SK-N-SH (cell line): ENCODE measurements at regions not wholly inside any gene's neighbourhood (a gene's known extent, or its start where the extent isn't known, plus 50 kb on each side); places are given as distances from the start of the nearest gene placed in this dataset.

Source experiments
- CTCF ChIA-PET: fragments of 300-600, 350-600 bp; formaldehyde crosslinking; extraction: SDS; loops from one replicate; lab custom pipeline; 2021; lab: Yijun Ruan, JAX
- POLR2A ChIA-PET: fragments of 350-600 bp; sonication (Branson Sonifier 250); formaldehyde crosslinking; extraction: SDS; loops from one replicate; lab custom pipeline; 2020; ENCODE audit warnings: antibody characterized with exemption, inconsistent platforms; lab: Yijun Ruan, JAX
- DNase-seq: peaks from one replicate; pipeline ENCODE4 v3.0.0; 2012
- H2AFZ ChIP-seq: fragments of 200-600 bp; sonication (generic); 2 replicates; pipeline ENCODE4 v1.8.1; 2016; ENCODE audit warnings: antibody characterized with exemption, mild to moderate bottlenecking, low read depth
- H3F3A ChIP-seq: fragments of 200-600 bp; sonication (generic); replicated peaks from 2 replicates; pipeline ENCODE3; 2016; ENCODE audit warnings: antibody characterized with exemption, mild to moderate bottlenecking; ENCODE audit not compliant: insufficient read depth
- H3K27ac ChIP-seq, 2 experiments: fragments of 200-500 bp in 1 of 2; fragments of 200-600 bp in 1 of 2; sonication (Bioruptor generic) in 1 of 2; sonication (generic), shearing (Covaris generic) in 1 of 2; 2 replicates each; pipeline versions ENCODE4 v1.5.1 to v1.6.1; 2014 to 2016; ENCODE audit warnings: low read depth in 2 of 2, inconsistent platforms in 1 of 2, low read length in 1 of 2, mild to moderate bottlenecking in 1 of 2, mixed read lengths in 1 of 2
- H3K27me3 ChIP-seq: fragments of 200-600 bp; sonication (generic), shearing (Covaris generic); 2 replicates; pipeline ENCODE4 v1.6.1; 2016; ENCODE audit warnings: mixed run types; ENCODE audit not compliant: insufficient read depth
- H3K36me3 ChIP-seq, 2 experiments: fragments of 200-500 bp in 1 of 2; fragments of 200-600 bp in 1 of 2; sonication (Bioruptor generic) in 1 of 2; sonication (generic) in 1 of 2; replicated peaks in 1 of 2; 2 replicates each; pipeline versions ENCODE3 to v1.5.1; 2014 to 2016; ENCODE audit warnings: low read length in 1 of 2, mild to moderate bottlenecking in 1 of 2; ENCODE audit not compliant: insufficient read depth in 2 of 2, control insufficient read depth in 1 of 2
- H3K4me1 ChIP-seq, 2 experiments: fragments of 200-500 bp in 1 of 2; fragments of 200-600 bp in 1 of 2; sonication (Bioruptor generic) in 1 of 2; sonication (generic), shearing (Covaris generic) in 1 of 2; 2 replicates each; pipeline versions ENCODE4 v1.5.1 to v1.6.1; 2014 to 2016; ENCODE audit warnings: low read depth in 1 of 2, low read length in 1 of 2, mixed run types in 1 of 2; ENCODE audit not compliant: insufficient read depth in 2 of 2, control insufficient read depth in 1 of 2
- H3K4me2 ChIP-seq: fragments of 200-600 bp; sonication (generic), shearing (Covaris generic); 2 replicates; pipeline ENCODE4 v1.6.1; 2017; ENCODE audit warnings: mixed run types
- H3K4me3 ChIP-seq, 2 experiments: fragments of 200-500 bp in 1 of 2; fragments of 200-600 bp in 1 of 2; sonication (Bioruptor generic) in 1 of 2; sonication (generic), shearing (Covaris generic) in 1 of 2; 2 replicates each; pipeline versions ENCODE4 v1.5.1 to v1.8.1; 2014 to 2016; ENCODE audit warnings: low read depth in 2 of 2, inconsistent platforms in 1 of 2, low read length in 1 of 2, mild to moderate bottlenecking in 1 of 2, mixed read lengths in 1 of 2, moderate library complexity in 1 of 2
- H3K79me2 ChIP-seq: fragments of 200-600 bp; sonication (generic); 2 replicates; pipeline ENCODE4 v1.8.1; 2017; ENCODE audit warnings: mild to moderate bottlenecking; ENCODE audit not compliant: insufficient read depth
- H3K9ac ChIP-seq: fragments of 200-600 bp; sonication (generic); 2 replicates; pipeline ENCODE4 v1.6.1; 2017; ENCODE audit warnings: mixed run types
- H3K9me2 ChIP-seq: fragments of 200-600 bp; sonication (generic); 2 replicates; pipeline ENCODE4 v1.6.1; 2017; ENCODE audit warnings: mixed run types
- H3K9me3 ChIP-seq: fragments of 200-600 bp; sonication (generic); 2 replicates; pipeline ENCODE4 v1.6.1; 2017; ENCODE audit warnings: mixed run types, mild to moderate bottlenecking, moderate library complexity
- H4K20me1 ChIP-seq: fragments of 200-600 bp; sonication (generic); 2 replicates; pipeline ENCODE4 v1.6.1; 2017; ENCODE audit warnings: mild to moderate bottlenecking, mixed run types; ENCODE audit not compliant: insufficient read depth
- MXI1 ChIP-seq: IDR thresholded peaks from 2 replicates; pipeline ENCODE4 v1.6.1; 2012; ENCODE audit warnings: mild to moderate bottlenecking, low read depth, low read length, improper control_type of control experiment
- SMC3 ChIP-seq: IDR thresholded peaks from 2 replicates; pipeline ENCODE4 v1.6.1; 2012; ENCODE audit warnings: low read depth, low read length, improper control_type of control experiment
- TAF1 ChIP-seq: IDR thresholded peaks from 2 replicates; pipeline ENCODE4 v1.6.1; 2012; ENCODE audit warnings: low read depth, mild to moderate bottlenecking, low read length, moderate library complexity, borderline replicate concordance
- YY1 ChIP-seq: IDR thresholded peaks from 2 replicates; pipeline ENCODE4 v1.4.0; 2012; ENCODE audit warnings: low read depth, mild to moderate bottlenecking
- WGBS: methylation state at CpG from one replicate; pipeline ENCODE4 v1.1.6; 2017; ENCODE audit warnings: low lambda C conversion rate; 5-methylcytosine and 5-hydroxymethylcytosine counted together
- TF ChIP-seq, protein P1 (sequence below): IDR thresholded peaks from 2 replicates; pipeline ENCODE4; 2012
- TF ChIP-seq, protein P2 (sequence below): fragments of 200-600 bp; sonication (generic); IDR thresholded peaks from 2 replicates; pipeline ENCODE4 v1.6.1; 2017; ENCODE audit warnings: antibody characterized with exemption, mild to moderate bottlenecking, moderate library complexity
- TF ChIP-seq, protein P3 (sequence below): IDR thresholded peaks from 2 replicates; pipeline ENCODE4 v1.4.0; 2012; ENCODE audit warnings: low read depth, borderline replicate concordance
- TF ChIP-seq, protein P4 (sequence below): fragments of 150-350 bp; IDR thresholded peaks from 2 replicates; pipeline ENCODE4 v1.6.1; 2017; ENCODE audit warnings: antibody characterized with exemption, low read length, low read depth, borderline replicate concordance

DNA sequence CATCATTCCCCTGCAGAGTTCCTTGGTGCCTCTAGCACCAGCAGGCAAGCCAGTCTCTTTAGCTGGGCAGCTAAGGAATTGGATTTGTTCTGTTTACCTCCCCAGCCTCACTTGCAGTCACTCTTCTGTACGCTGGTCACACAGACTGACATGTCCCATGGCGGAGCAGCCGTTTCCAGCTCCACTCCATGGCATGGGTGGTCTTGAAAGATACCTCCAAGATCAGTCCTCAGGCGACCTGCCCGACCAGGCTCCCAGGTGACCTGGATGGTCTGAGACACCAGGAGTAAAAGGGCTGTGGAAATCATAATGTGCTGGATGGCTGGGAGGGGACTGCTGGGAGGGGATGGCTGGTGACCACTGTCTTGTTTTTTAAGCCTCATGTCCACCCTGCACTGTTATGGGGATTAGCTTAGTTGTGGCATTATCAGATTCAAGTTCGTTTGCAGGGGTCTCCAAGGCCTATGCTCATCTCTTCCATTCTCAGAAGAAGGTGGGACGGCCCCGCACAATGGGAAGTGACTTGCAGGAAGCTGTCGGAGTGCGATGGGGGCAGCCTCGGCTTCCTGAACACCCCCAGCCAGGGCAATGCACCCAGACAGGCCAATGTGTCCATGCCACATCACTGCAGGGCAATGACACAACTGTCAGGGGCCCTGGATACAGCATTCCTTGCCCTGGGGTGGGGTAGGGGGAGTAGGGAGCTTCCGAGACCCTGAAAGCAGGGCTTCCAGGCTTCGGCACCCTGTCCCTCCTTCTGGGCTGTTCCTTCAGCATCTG lies 156.1 kb upstream of the MYCN start:
- WGBS, result 29% methylated on average over 10 of the region's 13 CpGs
- no peaks in the 10 kb centered on the region for H3F3A ChIP-seq
- H3K79me2 ChIP-seq, result no peaks in the 10 kb centered on the region
- H3K4me2 ChIP-seq, result no peak overlapping the region
- POLR2A ChIA-PET, result interaction anchor here (1.4 kb wide), 1 partner anchor 11 kb away, joined by 5 read pairs; no protein-coding TSS in a partner anchor
- H2AFZ ChIP-seq, result no peak overlapping the region
- no peaks in the 10 kb centered on the region for H4K20me1 ChIP-seq
- H3K4me3 ChIP-seq, result no peak overlapping the region
- H3K27me3 ChIP-seq, result no peaks in the 10 kb centered on the region
- H3K36me3 ChIP-seq, result no peaks in the 10 kb centered on the region
- DNase-seq, result no peak
- TF ChIP-seq SMC3 (no peak), MXI1 (no peak), YY1 (no peak), TAF1 (no peak)
- TF ChIP-seq, protein P1, sequence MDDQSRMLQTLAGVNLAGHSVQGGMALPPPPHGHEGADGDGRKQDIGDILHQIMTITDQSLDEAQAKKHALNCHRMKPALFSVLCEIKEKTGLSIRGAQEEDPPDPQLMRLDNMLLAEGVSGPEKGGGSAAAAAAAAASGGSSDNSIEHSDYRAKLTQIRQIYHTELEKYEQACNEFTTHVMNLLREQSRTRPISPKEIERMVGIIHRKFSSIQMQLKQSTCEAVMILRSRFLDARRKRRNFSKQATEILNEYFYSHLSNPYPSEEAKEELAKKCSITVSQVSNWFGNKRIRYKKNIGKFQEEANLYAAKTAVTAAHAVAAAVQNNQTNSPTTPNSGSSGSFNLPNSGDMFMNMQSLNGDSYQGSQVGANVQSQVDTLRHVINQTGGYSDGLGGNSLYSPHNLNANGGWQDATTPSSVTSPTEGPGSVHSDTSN, result no peak
- TF ChIP-seq, protein P2, sequence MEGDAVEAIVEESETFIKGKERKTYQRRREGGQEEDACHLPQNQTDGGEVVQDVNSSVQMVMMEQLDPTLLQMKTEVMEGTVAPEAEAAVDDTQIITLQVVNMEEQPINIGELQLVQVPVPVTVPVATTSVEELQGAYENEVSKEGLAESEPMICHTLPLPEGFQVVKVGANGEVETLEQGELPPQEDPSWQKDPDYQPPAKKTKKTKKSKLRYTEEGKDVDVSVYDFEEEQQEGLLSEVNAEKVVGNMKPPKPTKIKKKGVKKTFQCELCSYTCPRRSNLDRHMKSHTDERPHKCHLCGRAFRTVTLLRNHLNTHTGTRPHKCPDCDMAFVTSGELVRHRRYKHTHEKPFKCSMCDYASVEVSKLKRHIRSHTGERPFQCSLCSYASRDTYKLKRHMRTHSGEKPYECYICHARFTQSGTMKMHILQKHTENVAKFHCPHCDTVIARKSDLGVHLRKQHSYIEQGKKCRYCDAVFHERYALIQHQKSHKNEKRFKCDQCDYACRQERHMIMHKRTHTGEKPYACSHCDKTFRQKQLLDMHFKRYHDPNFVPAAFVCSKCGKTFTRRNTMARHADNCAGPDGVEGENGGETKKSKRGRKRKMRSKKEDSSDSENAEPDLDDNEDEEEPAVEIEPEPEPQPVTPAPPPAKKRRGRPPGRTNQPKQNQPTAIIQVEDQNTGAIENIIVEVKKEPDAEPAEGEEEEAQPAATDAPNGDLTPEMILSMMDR, result no peak
- TF ChIP-seq, protein P3, sequence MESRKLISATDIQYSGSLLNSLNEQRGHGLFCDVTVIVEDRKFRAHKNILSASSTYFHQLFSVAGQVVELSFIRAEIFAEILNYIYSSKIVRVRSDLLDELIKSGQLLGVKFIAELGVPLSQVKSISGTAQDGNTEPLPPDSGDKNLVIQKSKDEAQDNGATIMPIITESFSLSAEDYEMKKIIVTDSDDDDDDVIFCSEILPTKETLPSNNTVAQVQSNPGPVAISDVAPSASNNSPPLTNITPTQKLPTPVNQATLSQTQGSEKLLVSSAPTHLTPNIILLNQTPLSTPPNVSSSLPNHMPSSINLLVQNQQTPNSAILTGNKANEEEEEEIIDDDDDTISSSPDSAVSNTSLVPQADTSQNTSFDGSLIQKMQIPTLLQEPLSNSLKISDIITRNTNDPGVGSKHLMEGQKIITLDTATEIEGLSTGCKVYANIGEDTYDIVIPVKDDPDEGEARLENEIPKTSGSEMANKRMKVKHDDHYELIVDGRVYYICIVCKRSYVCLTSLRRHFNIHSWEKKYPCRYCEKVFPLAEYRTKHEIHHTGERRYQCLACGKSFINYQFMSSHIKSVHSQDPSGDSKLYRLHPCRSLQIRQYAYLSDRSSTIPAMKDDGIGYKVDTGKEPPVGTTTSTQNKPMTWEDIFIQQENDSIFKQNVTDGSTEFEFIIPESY, result no peak
- TF ChIP-seq, protein P4, sequence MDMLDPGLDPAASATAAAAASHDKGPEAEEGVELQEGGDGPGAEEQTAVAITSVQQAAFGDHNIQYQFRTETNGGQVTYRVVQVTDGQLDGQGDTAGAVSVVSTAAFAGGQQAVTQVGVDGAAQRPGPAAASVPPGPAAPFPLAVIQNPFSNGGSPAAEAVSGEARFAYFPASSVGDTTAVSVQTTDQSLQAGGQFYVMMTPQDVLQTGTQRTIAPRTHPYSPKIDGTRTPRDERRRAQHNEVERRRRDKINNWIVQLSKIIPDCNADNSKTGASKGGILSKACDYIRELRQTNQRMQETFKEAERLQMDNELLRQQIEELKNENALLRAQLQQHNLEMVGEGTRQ, result no peak
- no peaks in the 10 kb centered on the region for H3K9me3 ChIP-seq
- CTCF ChIA-PET, result interaction anchor here (0.6 to 2.2 kb wide), 4 partner anchors 10 to 62 kb away, joined by 3 to 5 read pairs (median 4); no protein-coding TSS in a partner anchor
- H3K9ac ChIP-seq, result no peak overlapping the region
- H3K4me1 ChIP-seq, result peaks cover 0 to 3% of the 10 kb centered on the region in 2 experiments; a peak in 1 of 4 replicates
- no peak overlapping the region for H3K27ac ChIP-seq
- H3K9me2 ChIP-seq, result no peaks in the 10 kb centered on the region
